HEK293 (cell line): ENCODE measurements at regions not wholly inside any gene's neighbourhood (a gene's known extent, or its start where the extent isn't known, plus 50 kb on each side); places are given as distances from the start of the nearest gene placed in this dataset.

Experiments
- CTCF ChIA-PET: fragments of 350-600 bp; formaldehyde crosslinking; extraction: SDS; loops from one replicate; lab custom pipeline; 2021; ENCODE audit warnings: antibody characterized with exemption; lab: Yijun Ruan, JAX
- POLR2A ChIA-PET: fragments of 300-600 bp; formaldehyde crosslinking; extraction: SDS; loops from one replicate; lab custom pipeline; 2020; ENCODE audit warnings: antibody characterized with exemption, inconsistent platforms; lab: Yijun Ruan, JAX
- H3K27ac ChIP-seq: fragments of 200-500 bp; sonication (Bioruptor generic); 2 replicates; pipeline ENCODE4 v1.5.1; 2014; ENCODE audit warnings: low read depth, low read length, control low read depth, inconsistent platforms; ENCODE audit errors: extremely low read depth
- H3K36me3 ChIP-seq, 2 experiments: fragments of 200-500 bp in 1 of 2; sonication (Bioruptor generic) in 1 of 2; 1 replicate in 1 of 2; 2 replicates in 1 of 2; pipeline ENCODE4 v1.5.1; 2014 to 2017; ENCODE audit warnings: inconsistent platforms in 2 of 2, low read length in 2 of 2; ENCODE audit not compliant: control insufficient read depth in 2 of 2, insufficient read depth in 1 of 2
- H3K4me1 ChIP-seq: fragments of 200-500 bp; sonication (Bioruptor generic); 2 replicates; pipeline ENCODE4 v1.5.1; 2014; ENCODE audit warnings: mild to moderate bottlenecking, low read length, inconsistent platforms; ENCODE audit not compliant: control insufficient read depth, insufficient read depth
- H3K4me3 ChIP-seq: 2 replicates; pipeline ENCODE4 v1.5.1; 2011; ENCODE audit warnings: low read depth, mild to moderate bottlenecking, control low read depth, low read length, moderate library complexity
- H3K9me3 ChIP-seq: fragments of 200-500 bp; sonication (Bioruptor generic); 2 replicates; pipeline ENCODE4 v1.5.1; 2014; ENCODE audit warnings: low read depth, low read length, inconsistent platforms; ENCODE audit not compliant: control insufficient read depth, insufficient read depth
- HOXA7 ChIP-seq: sonication (generic); formaldehyde crosslinking; IDR thresholded peaks from 2 replicates; pipeline ENCODE4 v1.8.1; 2022; ENCODE audit warnings: missing genetic modification reagents, borderline replicate concordance
- KLF10 ChIP-seq: fragments of 450-650 bp; IDR thresholded peaks from 2 replicates; pipeline ENCODE4 v1.5.1; 2018; ENCODE audit warnings: missing biosample characterization, mild to moderate bottlenecking, missing genetic modification characterization
- SCRT2 ChIP-seq: fragments of 450-650 bp; formaldehyde crosslinking; IDR thresholded peaks from 2 replicates; pipeline ENCODE4 v1.5.1; 2016; ENCODE audit warnings: missing biosample characterization, missing genetic modification characterization
- SP7 ChIP-seq: fragments of 450-650 bp; formaldehyde crosslinking; IDR thresholded peaks from 2 replicates; pipeline ENCODE4 v1.5.1; 2016; ENCODE audit warnings: missing biosample characterization, missing genetic modification characterization
- ZBTB21 ChIP-seq: fragments of 450-650 bp; formaldehyde crosslinking; IDR thresholded peaks from 2 replicates; pipeline ENCODE4 v1.5.1; 2017; ENCODE audit warnings: missing biosample characterization, missing genetic modification characterization
- ZBTB48 ChIP-seq: fragments of 450-650 bp; formaldehyde crosslinking; IDR thresholded peaks from 2 replicates; pipeline ENCODE4 v1.5.1; 2016; ENCODE audit warnings: missing biosample characterization, missing genetic modification characterization
- ZBTB8A ChIP-seq: fragments of 450-650 bp; formaldehyde crosslinking; IDR thresholded peaks from 2 replicates; pipeline ENCODE4 v1.5.1; 2016; ENCODE audit warnings: missing biosample characterization, missing genetic modification characterization
- ZFP69B ChIP-seq: fragments of 450-650 bp; formaldehyde crosslinking; IDR thresholded peaks from 2 replicates; pipeline ENCODE4 v1.5.1; 2016; ENCODE audit warnings: missing biosample characterization, missing genetic modification characterization
- ZIC2 ChIP-seq: fragments of 450-650 bp; formaldehyde crosslinking; IDR thresholded peaks from 2 replicates; pipeline ENCODE4 v1.5.1; 2016; ENCODE audit warnings: missing biosample characterization, missing genetic modification characterization
- ZNF433 ChIP-seq: fragments of 450-650 bp; formaldehyde crosslinking; IDR thresholded peaks from 2 replicates; pipeline ENCODE4 v1.5.1; 2016; ENCODE audit warnings: missing biosample characterization, missing genetic modification characterization, low read depth
- ZNF549 ChIP-seq: fragments of 450-650 bp; IDR thresholded peaks from 2 replicates; pipeline ENCODE4 v1.5.1; 2018; ENCODE audit warnings: missing biosample characterization, missing genetic modification characterization, mild to moderate bottlenecking, inconsistent platforms, moderate library complexity
- ZNF843 ChIP-seq: fragments of 450-650 bp; formaldehyde crosslinking; IDR thresholded peaks from 2 replicates; pipeline ENCODE4 v1.5.1; 2016; ENCODE audit warnings: missing biosample characterization, missing genetic modification characterization
- ZXDB ChIP-seq: fragments of 450-650 bp; formaldehyde crosslinking; IDR thresholded peaks from 2 replicates; pipeline ENCODE4 v1.5.1; 2016; ENCODE audit warnings: missing biosample characterization, missing genetic modification characterization
- TF ChIP-seq, protein P1 (sequence below): fragments of 450-650 bp; formaldehyde crosslinking; IDR thresholded peaks from 2 replicates; pipeline ENCODE4 v1.5.1; 2016; ENCODE audit warnings: missing biosample characterization, missing genetic modification characterization
- TF ChIP-seq, protein P2 (sequence below): fragments of 450-650 bp; formaldehyde crosslinking; IDR thresholded peaks from 2 replicates; pipeline ENCODE4 v1.5.1; 2016; ENCODE audit warnings: missing biosample characterization, missing genetic modification characterization, borderline replicate concordance
- TF ChIP-seq, protein P3 (sequence below): fragments of 450-650 bp; formaldehyde crosslinking; conservative IDR thresholded peaks from 2 replicates; pipeline ENCODE4 v1.5.1; 2016; ENCODE audit warnings: low read depth, missing biosample characterization, missing genetic modification characterization

DNA sequence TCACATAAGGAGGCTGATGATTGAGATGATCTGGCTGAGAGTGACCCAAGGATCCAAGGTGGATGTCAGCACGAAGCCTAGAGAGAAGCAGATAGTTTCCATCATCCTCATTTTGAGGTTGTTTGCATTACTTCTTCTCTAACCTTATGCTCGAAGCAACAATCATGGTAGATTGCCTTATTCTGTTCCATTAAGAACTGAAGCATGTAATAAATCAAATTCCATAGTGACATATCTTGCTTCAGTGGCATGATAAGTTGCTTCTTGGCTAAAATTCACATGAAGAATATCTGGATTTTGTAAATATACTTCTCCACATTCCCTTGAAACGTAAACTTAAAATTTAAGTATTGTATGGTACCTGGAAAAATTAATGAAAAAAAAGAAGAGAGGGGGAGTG is 377.8 kb upstream of the DACH1 start:
- H3K4me1 ChIP-seq, result no peaks in the 10 kb centered on the region
- H3K36me3 ChIP-seq, result no peaks in the 10 kb centered on the region
- ChIA-PET CTCF (no interaction called here), POLR2A (no interaction called here)
- no peak overlapping the region for H3K27ac ChIP-seq
- no peaks in the 10 kb centered on the region for H3K9me3 ChIP-seq
- TF ChIP-seq ZNF433, result no peak
- no peak for TF ChIP-seq ZBTB8A (tag by site-specific recombination)
- no peak for TF ChIP-seq KLF10
- TF ChIP-seq, protein P1, sequence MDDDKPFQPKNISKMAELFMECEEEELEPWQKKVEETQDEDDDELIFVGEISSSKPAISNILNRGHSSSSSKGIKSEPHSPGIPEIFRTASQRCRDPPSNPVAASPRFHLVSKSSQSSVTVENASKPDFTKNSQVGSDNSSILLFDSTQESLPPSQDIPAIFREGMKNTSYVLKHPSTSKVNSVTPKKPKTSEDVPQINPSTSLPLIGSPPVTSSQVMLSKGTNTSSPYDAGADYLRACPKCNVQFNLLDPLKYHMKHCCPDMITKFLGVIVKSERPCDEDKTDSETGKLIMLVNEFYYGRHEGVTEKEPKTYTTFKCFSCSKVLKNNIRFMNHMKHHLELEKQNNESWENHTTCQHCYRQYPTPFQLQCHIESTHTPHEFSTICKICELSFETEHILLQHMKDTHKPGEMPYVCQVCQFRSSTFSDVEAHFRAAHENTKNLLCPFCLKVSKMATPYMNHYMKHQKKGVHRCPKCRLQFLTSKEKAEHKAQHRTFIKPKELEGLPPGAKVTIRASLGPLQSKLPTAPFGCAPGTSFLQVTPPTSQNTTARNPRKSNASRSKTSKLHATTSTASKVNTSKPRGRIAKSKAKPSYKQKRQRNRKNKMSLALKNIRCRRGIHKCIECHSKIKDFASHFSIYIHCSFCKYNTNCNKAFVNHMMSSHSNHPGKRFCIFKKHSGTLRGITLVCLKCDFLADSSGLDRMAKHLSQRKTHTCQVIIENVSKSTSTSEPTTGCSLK (tag by site-specific recombination), result no peak
- no peak for TF ChIP-seq ZBTB21 (tag by site-specific recombination)
- no peak for TF ChIP-seq ZIC2 (tag by site-specific recombination)
- no peak for TF ChIP-seq HOXA7 (CRISPR knock-in tag)
- TF ChIP-seq, protein P2, sequence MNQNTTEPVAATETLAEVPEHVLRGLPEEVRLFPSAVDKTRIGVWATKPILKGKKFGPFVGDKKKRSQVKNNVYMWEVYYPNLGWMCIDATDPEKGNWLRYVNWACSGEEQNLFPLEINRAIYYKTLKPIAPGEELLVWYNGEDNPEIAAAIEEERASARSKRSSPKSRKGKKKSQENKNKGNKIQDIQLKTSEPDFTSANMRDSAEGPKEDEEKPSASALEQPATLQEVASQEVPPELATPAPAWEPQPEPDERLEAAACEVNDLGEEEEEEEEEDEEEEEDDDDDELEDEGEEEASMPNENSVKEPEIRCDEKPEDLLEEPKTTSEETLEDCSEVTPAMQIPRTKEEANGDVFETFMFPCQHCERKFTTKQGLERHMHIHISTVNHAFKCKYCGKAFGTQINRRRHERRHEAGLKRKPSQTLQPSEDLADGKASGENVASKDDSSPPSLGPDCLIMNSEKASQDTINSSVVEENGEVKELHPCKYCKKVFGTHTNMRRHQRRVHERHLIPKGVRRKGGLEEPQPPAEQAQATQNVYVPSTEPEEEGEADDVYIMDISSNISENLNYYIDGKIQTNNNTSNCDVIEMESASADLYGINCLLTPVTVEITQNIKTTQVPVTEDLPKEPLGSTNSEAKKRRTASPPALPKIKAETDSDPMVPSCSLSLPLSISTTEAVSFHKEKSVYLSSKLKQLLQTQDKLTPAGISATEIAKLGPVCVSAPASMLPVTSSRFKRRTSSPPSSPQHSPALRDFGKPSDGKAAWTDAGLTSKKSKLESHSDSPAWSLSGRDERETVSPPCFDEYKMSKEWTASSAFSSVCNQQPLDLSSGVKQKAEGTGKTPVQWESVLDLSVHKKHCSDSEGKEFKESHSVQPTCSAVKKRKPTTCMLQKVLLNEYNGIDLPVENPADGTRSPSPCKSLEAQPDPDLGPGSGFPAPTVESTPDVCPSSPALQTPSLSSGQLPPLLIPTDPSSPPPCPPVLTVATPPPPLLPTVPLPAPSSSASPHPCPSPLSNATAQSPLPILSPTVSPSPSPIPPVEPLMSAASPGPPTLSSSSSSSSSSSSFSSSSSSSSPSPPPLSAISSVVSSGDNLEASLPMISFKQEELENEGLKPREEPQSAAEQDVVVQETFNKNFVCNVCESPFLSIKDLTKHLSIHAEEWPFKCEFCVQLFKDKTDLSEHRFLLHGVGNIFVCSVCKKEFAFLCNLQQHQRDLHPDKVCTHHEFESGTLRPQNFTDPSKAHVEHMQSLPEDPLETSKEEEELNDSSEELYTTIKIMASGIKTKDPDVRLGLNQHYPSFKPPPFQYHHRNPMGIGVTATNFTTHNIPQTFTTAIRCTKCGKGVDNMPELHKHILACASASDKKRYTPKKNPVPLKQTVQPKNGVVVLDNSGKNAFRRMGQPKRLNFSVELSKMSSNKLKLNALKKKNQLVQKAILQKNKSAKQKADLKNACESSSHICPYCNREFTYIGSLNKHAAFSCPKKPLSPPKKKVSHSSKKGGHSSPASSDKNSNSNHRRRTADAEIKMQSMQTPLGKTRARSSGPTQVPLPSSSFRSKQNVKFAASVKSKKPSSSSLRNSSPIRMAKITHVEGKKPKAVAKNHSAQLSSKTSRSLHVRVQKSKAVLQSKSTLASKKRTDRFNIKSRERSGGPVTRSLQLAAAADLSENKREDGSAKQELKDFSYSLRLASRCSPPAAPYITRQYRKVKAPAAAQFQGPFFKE (tag by site-specific recombination), result no peak
- no peak for TF ChIP-seq ZBTB48 (tag by site-specific recombination)
- TF ChIP-seq, protein P3, sequence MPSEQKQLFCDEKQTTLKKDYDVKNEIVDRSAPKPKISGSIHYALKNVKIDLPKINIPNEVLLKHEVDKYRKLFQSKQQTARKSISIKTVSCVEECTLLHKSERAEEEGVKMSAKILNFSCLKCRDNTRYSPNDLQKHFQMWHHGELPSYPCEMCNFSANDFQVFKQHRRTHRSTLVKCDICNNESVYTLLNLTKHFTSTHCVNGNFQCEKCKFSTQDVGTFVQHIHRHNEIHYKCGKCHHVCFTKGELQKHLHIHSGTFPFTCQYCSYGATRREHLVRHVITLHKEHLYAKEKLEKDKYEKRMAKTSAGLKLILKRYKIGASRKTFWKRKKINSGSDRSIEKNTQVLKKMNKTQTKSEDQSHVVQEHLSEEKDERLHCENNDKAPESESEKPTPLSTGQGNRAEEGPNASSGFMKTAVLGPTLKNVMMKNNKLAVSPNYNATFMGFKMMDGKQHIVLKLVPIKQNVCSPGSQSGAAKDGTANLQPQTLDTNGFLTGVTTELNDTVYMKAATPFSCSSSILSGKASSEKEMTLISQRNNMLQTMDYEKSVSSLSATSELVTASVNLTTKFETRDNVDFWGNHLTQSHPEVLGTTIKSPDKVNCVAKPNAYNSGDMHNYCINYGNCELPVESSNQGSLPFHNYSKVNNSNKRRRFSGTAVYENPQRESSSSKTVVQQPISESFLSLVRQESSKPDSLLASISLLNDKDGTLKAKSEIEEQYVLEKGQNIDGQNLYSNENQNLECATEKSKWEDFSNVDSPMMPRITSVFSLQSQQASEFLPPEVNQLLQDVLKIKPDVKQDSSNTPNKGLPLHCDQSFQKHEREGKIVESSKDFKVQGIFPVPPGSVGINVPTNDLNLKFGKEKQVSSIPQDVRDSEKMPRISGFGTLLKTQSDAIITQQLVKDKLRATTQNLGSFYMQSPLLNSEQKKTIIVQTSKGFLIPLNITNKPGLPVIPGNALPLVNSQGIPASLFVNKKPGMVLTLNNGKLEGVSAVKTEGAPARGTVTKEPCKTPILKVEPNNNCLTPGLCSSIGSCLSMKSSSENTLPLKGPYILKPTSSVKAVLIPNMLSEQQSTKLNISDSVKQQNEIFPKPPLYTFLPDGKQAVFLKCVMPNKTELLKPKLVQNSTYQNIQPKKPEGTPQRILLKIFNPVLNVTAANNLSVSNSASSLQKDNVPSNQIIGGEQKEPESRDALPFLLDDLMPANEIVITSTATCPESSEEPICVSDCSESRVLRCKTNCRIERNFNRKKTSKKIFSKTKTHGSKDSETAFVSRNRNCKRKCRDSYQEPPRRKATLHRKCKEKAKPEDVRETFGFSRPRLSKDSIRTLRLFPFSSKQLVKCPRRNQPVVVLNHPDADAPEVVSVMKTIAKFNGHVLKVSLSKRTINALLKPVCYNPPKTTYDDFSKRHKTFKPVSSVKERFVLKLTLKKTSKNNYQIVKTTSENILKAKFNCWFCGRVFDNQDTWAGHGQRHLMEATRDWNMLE (tag by site-specific recombination), result no peak
- TF ChIP-seq SCRT2 (tag by site-specific recombination), result no peak
- no peak for TF ChIP-seq ZXDB (tag by site-specific recombination)
- no peak for TF ChIP-seq ZNF843 (tag by site-specific recombination)
- TF ChIP-seq ZFP69B (tag by site-specific recombination), result no peak
- TF ChIP-seq ZNF549 (tag by site-specific recombination), result no peak
- TF ChIP-seq SP7 (tag by site-specific recombination), result no peak
- no peak overlapping the region for H3K4me3 ChIP-seq
